ENCODE measurements at regions not wholly inside any gene's neighbourhood (a gene's known extent, or its start where the extent isn't known, plus 50 kb on each side); places are given as distances from the start of the nearest gene placed in this dataset.

DNA sequence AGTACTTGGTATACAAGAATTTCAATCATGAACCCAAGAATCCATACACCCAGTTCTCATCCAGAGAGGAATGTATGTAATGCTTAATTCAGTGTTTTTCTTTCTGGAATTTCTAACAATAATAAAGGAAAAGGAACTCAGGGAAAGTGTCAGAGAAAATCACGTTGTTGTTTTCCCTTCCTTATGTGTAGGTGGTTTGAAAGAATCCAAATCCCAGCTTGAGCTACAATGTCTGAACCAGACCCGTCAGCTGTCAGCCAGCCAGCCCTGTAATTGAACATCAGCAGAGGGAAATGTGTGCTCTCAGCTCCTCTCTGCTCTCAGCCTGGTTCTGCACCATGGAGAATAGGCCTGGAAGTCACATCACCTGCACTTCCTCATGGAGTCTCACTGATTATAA lies 126.5 kb downstream of the TMEM30B start:
- Mint-ChIP-seq H3K4me3 (no peak overlapping the region), H3K9me3 (no peaks in the 10 kb centered on the region), H3K27me3 (peaks cover 6% of the 10 kb centered on the region), H3K27ac (no peak overlapping the region), H3K36me3 (ENCODE audit: low read depth) (no peaks in the 10 kb centered on the region), H3K4me1 (ENCODE audit: low read depth) (no peaks in the 10 kb centered on the region)
- TF ChIP-seq, protein P1, sequence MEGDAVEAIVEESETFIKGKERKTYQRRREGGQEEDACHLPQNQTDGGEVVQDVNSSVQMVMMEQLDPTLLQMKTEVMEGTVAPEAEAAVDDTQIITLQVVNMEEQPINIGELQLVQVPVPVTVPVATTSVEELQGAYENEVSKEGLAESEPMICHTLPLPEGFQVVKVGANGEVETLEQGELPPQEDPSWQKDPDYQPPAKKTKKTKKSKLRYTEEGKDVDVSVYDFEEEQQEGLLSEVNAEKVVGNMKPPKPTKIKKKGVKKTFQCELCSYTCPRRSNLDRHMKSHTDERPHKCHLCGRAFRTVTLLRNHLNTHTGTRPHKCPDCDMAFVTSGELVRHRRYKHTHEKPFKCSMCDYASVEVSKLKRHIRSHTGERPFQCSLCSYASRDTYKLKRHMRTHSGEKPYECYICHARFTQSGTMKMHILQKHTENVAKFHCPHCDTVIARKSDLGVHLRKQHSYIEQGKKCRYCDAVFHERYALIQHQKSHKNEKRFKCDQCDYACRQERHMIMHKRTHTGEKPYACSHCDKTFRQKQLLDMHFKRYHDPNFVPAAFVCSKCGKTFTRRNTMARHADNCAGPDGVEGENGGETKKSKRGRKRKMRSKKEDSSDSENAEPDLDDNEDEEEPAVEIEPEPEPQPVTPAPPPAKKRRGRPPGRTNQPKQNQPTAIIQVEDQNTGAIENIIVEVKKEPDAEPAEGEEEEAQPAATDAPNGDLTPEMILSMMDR (IDR thresholded peaks at IDR 0.05) = no peak
- no peak for DNase-seq
- ATAC-seq = no peak
- POLR2A ChIA-PET = no interaction called here
- CTCF ChIA-PET = interaction anchor here (0.6 to 1.0 kb wide), 2 partner anchors 99 to 683 kb away, joined by 3 to 4 read pairs; no protein-coding TSS in a partner anchor
- intact Hi-C loops (cut with micrococcal nuclease) = no loop called here

DNA sequence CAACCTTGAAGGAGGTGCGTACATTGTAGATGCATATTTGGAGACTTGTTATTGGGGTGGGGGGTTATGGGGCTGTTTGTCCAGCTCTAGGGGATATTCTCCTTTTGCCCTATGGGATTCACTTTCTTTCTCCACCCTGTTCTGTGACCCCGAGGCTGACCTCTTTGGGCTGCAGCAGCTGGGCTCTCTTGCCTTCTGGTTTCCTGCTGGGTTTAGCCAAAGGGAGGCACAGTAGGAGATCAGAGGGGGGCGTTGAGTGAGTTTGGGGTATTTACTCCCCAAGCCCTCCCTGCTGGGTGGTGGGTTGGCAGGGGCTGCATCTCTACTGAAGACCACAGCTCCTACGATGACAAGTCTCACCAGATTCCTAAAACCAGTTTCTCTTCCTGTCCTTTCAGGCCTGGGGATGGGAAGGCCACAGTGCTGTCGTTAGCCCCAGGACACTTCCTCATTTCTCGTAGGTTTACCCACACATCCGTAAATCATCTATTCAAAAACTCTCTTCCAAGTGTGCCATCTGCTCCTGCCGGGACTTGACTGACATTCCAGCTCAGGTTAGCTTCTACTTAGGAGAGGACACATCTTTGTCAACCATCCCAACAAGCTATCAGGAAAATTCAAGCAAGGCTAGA lies 127.1 kb downstream of the TMEM30B start:
- no peak for DNase-seq
- H3K9me3 Mint-ChIP-seq = no peaks in the 10 kb centered on the region
- CTCF ChIA-PET = interaction anchor here (1.0 kb wide), 1 partner anchor 100 kb away, joined by 4 read pairs; no protein-coding TSS in a partner anchor

DNA sequence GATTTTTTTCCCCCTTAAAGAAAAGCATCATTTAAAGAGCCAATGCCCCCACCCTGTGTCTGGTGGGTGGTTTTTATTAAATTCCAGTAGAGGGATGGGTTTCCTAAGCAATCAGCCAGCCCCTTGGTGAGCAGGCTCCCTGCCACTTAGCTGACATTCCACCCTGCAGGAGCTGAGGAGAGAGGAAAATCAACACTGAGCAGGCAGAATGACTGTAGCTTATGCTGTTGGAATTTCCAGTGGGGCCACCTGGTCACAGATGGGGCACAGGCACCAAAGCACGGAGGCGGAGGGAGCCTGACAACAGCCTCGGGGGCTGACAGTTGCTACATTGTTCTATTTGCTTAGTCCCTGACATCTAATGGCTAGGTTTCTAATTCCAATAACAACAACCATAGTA lies 127.7 kb downstream of the TMEM30B start:
- TF ChIP-seq, protein P1 (IDR thresholded peaks at IDR 0.05) = no peak
- POLR2A ChIA-PET = no interaction called here
- Mint-ChIP-seq H3K9me3 (no peaks in the 10 kb centered on the region), H3K27ac (no peak overlapping the region), H3K27me3 (peaks cover 7% of the 10 kb centered on the region), H3K4me3 (no peak overlapping the region), H3K4me1 (ENCODE audit: low read depth) (no peaks in the 10 kb centered on the region), H3K36me3 (ENCODE audit: low read depth) (no peaks in the 10 kb centered on the region)
- CTCF ChIA-PET = no interaction called here
- ATAC-seq = no peak
- intact Hi-C loops (cut with micrococcal nuclease) = no loop called here
- DNase-seq = no peak

More for the DNA sequence above, 127.1 kb downstream of the TMEM30B start:
- ATAC-seq = no peak
- intact Hi-C loops (cut with micrococcal nuclease) = no loop called here
- H3K27me3 Mint-ChIP-seq = peaks cover 7% of the 10 kb centered on the region
- TF ChIP-seq, protein P1 (IDR thresholded peaks at IDR 0.05) = no peak
- H3K4me1 Mint-ChIP-seq (ENCODE audit: low read depth) = no peaks in the 10 kb centered on the region
- POLR2A ChIA-PET = no interaction called here
- no peak overlapping the region for H3K27ac Mint-ChIP-seq
- H3K36me3 Mint-ChIP-seq (ENCODE audit: low read depth) = no peaks in the 10 kb centered on the region
- H3K4me3 Mint-ChIP-seq = no peak overlapping the region

DNA sequence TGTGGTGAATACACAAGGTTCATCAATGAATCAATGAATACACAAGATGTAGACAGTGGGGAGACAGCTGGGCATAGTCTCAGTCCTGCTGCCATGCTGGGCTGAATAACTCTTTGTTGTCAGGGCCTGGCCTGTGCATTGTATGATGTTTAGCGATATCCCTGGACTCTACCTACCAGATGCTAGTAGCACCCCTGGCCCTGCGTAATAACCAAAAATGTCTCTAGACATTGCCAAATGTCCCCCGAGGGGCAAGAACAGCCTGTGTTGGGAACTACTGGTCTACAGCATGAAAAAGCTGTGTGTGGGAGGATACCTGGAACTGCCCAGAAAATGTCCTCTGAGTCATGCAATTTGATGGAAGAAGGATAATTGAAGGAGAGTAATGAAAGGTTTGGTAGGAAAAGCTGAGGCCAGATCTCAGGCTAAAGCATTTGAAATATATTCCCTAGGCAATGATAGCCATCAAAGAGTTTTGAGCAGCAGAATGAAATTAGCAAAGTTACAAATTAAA lies 128.2 kb downstream of the TMEM30B start:
- DNase-seq (no peak), ATAC-seq (no peak)
- peaks cover 7% of the 10 kb centered on the region for H3K27me3 Mint-ChIP-seq
- TF ChIP-seq, protein P1 (IDR thresholded peaks at IDR 0.05) = no peak
- no peaks in the 10 kb centered on the region for H3K4me1 Mint-ChIP-seq (ENCODE audit: low read depth)
- ChIA-PET POLR2A (no interaction called here), CTCF (no interaction called here)
- no peak overlapping the region for H3K27ac Mint-ChIP-seq
- H3K9me3 Mint-ChIP-seq = no peaks in the 10 kb centered on the region
- no peaks in the 10 kb centered on the region for H3K36me3 Mint-ChIP-seq (ENCODE audit: low read depth)
- intact Hi-C loops (cut with micrococcal nuclease) = no loop called here
- H3K4me3 Mint-ChIP-seq = no peak overlapping the region

DNA sequence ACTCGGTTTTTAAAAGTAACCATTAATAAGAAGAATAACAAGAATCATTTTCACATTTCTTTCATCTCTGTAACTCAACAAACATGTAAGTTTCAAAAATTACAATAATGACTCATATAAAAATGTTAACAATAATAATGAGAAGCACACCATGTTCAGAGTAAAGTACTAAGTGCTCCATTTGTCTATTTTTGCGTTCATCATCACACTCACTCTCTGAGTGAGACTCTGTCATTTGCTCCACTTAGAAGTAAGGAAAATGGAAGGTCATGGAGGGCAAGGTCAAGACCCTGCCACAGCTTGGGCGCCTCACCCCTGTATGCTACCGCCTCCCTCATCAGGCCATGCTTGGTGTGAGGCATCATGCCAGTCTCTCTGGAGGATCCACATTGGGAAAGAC lies 129.9 kb downstream of the TMEM30B start:
- ATAC-seq (no peak), DNase-seq (no peak)
- Mint-ChIP-seq H3K36me3 (ENCODE audit: low read depth) (no peaks in the 10 kb centered on the region), H3K4me3 (no peak overlapping the region), H3K4me1 (ENCODE audit: low read depth) (no peaks in the 10 kb centered on the region), H3K27ac (no peak overlapping the region), H3K9me3 (no peaks in the 10 kb centered on the region), H3K27me3 (peaks cover 7% of the 10 kb centered on the region)
- ChIA-PET CTCF (no interaction called here), POLR2A (no interaction called here)
- TF ChIP-seq, protein P1 (IDR thresholded peaks at IDR 0.05) = no peak
- intact Hi-C loops (cut with micrococcal nuclease) = no loop called here

Measured in activated CD8-positive, alpha-beta T cell treated with anti-CD3 and anti-CD28 coated beads for 36 hours (primary cell).